H9 (cell line): ENCODE measurements at regions not wholly inside any gene's neighbourhood (a gene's known extent, or its start where the extent isn't known, plus 50 kb on each side); places are given as distances from the start of the nearest gene placed in this dataset.

Experiments used
- DNase-seq: peaks from one replicate; pipeline ENCODE4 v3.0.0-alpha.2; 2017
- H2AFZ ChIP-seq: one replicate; pipeline ENCODE4 v1.6.1; 2013; ENCODE audit warnings: mild to moderate bottlenecking, low read length, control low read depth, moderate library complexity
- H2AK5ac ChIP-seq: 2 replicates; pipeline ENCODE4 v1.6.1; 2013; ENCODE audit warnings: low read length, control low read depth, mixed read lengths; ENCODE audit not compliant: insufficient read length
- H2BK120ac ChIP-seq: one replicate; pipeline ENCODE4 v1.6.1; 2013; ENCODE audit warnings: low read depth, mild to moderate bottlenecking, low read length, control low read depth, inconsistent platforms; ENCODE audit not compliant: poor library complexity, severe bottlenecking
- H2BK12ac ChIP-seq: 2 replicates; pipeline ENCODE4 v1.6.1; 2013; ENCODE audit warnings: low read length, control low read depth, mixed read lengths, low read depth; ENCODE audit not compliant: insufficient read length
- H2BK15ac ChIP-seq: 2 replicates; pipeline ENCODE4 v1.6.1; 2013; ENCODE audit warnings: low read depth, low read length, control low read depth
- H2BK20ac ChIP-seq: one replicate; pipeline ENCODE4 v1.6.1; 2013; ENCODE audit warnings: low read depth, mild to moderate bottlenecking, low read length, control low read depth, inconsistent platforms; ENCODE audit not compliant: poor library complexity, severe bottlenecking
- H2BK5ac ChIP-seq: 2 replicates; pipeline ENCODE4 v1.6.1; 2013; ENCODE audit warnings: low read length, control low read depth, mixed read lengths; ENCODE audit not compliant: insufficient read length
- H3K14ac ChIP-seq: 2 replicates; pipeline ENCODE4 v1.6.1; 2013; ENCODE audit warnings: low read length, control low read depth; ENCODE audit not compliant: insufficient read depth
- H3K18ac ChIP-seq: 2 replicates; pipeline ENCODE4 v1.6.1; 2013; ENCODE audit warnings: low read depth, mild to moderate bottlenecking, mixed read lengths, low read length, control low read depth; ENCODE audit not compliant: insufficient read length
- H3K23ac ChIP-seq: 2 replicates; pipeline ENCODE4 v1.6.1; 2013; ENCODE audit warnings: low read length, control low read depth, mixed read lengths, low read depth; ENCODE audit not compliant: insufficient read length
- H3K23me2 ChIP-seq: 2 replicates; pipeline ENCODE4 v1.6.1; 2013; ENCODE audit warnings: low read depth, mild to moderate bottlenecking, mixed read lengths, low read length, control low read depth; ENCODE audit not compliant: insufficient read length, poor library complexity, severe bottlenecking
- H3K27ac ChIP-seq: 2 replicates; pipeline ENCODE4 v1.5.1; 2013; ENCODE audit warnings: low read length, control low read depth, mixed read lengths, low read depth; ENCODE audit not compliant: insufficient read length
- H3K27me3 ChIP-seq: 2 replicates; pipeline ENCODE4 v1.6.1; 2013; ENCODE audit warnings: low read length, control low read depth, inconsistent platforms; ENCODE audit not compliant: insufficient read depth
- H3K4ac ChIP-seq: 2 replicates; pipeline ENCODE4 v1.6.1; 2013; ENCODE audit warnings: low read depth, mild to moderate bottlenecking, control low read depth, inconsistent platforms, low read length, moderate library complexity
- H3K4me1 ChIP-seq: 2 replicates; pipeline ENCODE4 v1.6.1; 2013; ENCODE audit warnings: low read length, control low read depth, inconsistent platforms; ENCODE audit not compliant: insufficient read depth
- H3K4me2 ChIP-seq: 2 replicates; pipeline ENCODE4 v1.6.1; 2013; ENCODE audit warnings: low read length, control low read depth, mixed read lengths; ENCODE audit not compliant: insufficient read length, insufficient read depth
- H3K56ac ChIP-seq: 2 replicates; pipeline ENCODE4 v1.6.1; 2013; ENCODE audit warnings: low read depth, mild to moderate bottlenecking, mixed read lengths, low read length, control low read depth; ENCODE audit not compliant: insufficient read length
- H3K79me1 ChIP-seq: 2 replicates; pipeline ENCODE4 v1.6.1; 2013; ENCODE audit warnings: low read depth, mild to moderate bottlenecking, moderate library complexity, low read length, control low read depth, inconsistent platforms; ENCODE audit not compliant: insufficient read depth, poor library complexity, severe bottlenecking
- H3K79me2 ChIP-seq: 2 replicates; pipeline ENCODE4 v1.6.1; 2013; ENCODE audit warnings: low read length, control low read depth, inconsistent platforms; ENCODE audit not compliant: insufficient read depth
- H3K9ac ChIP-seq: 2 replicates; pipeline ENCODE4 v1.6.1; 2013; ENCODE audit warnings: low read length, control low read depth, mixed read lengths; ENCODE audit not compliant: insufficient read length; ENCODE audit errors: extremely low read depth
- H3K9me3 ChIP-seq: one replicate; pipeline ENCODE4 v1.6.1; 2013; ENCODE audit warnings: low read depth, low read length, inconsistent platforms; ENCODE audit not compliant: control insufficient read depth
- H3T11ph ChIP-seq: one replicate; pipeline ENCODE4 v1.6.1; 2013; ENCODE audit warnings: mild to moderate bottlenecking, low read length, control low read depth, inconsistent platforms
- H4K20me1 ChIP-seq: one replicate; pipeline ENCODE4 v1.6.1; 2013; ENCODE audit not compliant: control insufficient read depth, insufficient read length, insufficient read depth
- H4K5ac ChIP-seq: 2 replicates; pipeline ENCODE4 v1.6.1; 2013; ENCODE audit warnings: low read depth, mild to moderate bottlenecking, mixed read lengths, low read length, control low read depth; ENCODE audit not compliant: insufficient read length
- H4K8ac ChIP-seq: replicated peaks from 2 replicates; pipeline ENCODE4 v1.6.1; 2013; ENCODE audit warnings: low read length, control low read depth, mixed read lengths, low read depth; ENCODE audit not compliant: insufficient read length
- H4K91ac ChIP-seq: 2 replicates; pipeline ENCODE4 v1.6.1; 2013; ENCODE audit warnings: low read depth, mild to moderate bottlenecking, moderate library complexity, mixed read lengths, low read length, control low read depth; ENCODE audit not compliant: insufficient read length
- H3K27ac Mint-ChIP-seq, 3 experiments: 2 replicates in 2 of 3; 3 replicates in 1 of 3; pipeline ENCODE4 v1.8.0; 2020 to 2021; ENCODE audit warnings: mixed read lengths in 3 of 3, mild to moderate bottlenecking in 1 of 3, moderate library complexity in 1 of 3
- H3K27me3 Mint-ChIP-seq: 2 replicates; pipeline ENCODE4 v1.8.0; 2021; ENCODE audit warnings: low read depth, mild to moderate bottlenecking, moderate library complexity, mixed read lengths
- H3K36me3 Mint-ChIP-seq, 3 experiments: 2 replicates in 2 of 3; 3 replicates in 1 of 3; pipeline ENCODE4 v1.8.0; 2020 to 2021; ENCODE audit warnings: low read depth in 3 of 3, mixed read lengths in 3 of 3; ENCODE audit not compliant: insufficient read depth in 1 of 3
- H3K4me1 Mint-ChIP-seq, 2 experiments: 2 replicates each; pipeline ENCODE4 v1.8.0; 2020; ENCODE audit warnings: mixed read lengths in 2 of 2
- H3K4me3 Mint-ChIP-seq, 2 experiments: 2 replicates in 1 of 2; 3 replicates in 1 of 2; pipeline ENCODE4 v1.8.0; 2020 to 2021; ENCODE audit warnings: mild to moderate bottlenecking in 2 of 2, mixed read lengths in 2 of 2, moderate library complexity in 1 of 2
- H3K9me3 Mint-ChIP-seq, 2 experiments: 2 replicates in 1 of 2; 3 replicates in 1 of 2; pipeline ENCODE4 v1.8.0; 2020; ENCODE audit warnings: mild to moderate bottlenecking in 2 of 2, mixed read lengths in 2 of 2, moderate library complexity in 1 of 2
- WGBS: extraction: QIAGEN DNeasy Blood & Tissue Kit; methylation state at CpG from one replicate; pipeline ENCODE4 v1.1.7; 2013; ENCODE audit warnings: missing lambda C conversion rate, low lambda C conversion rate, mixed read lengths; ENCODE audit not compliant: insufficient read length; ENCODE audit errors: extremely low coverage; 5-methylcytosine and 5-hydroxymethylcytosine counted together
- TF ChIP-seq, protein P1 (sequence below): fragments of 200-600 bp; sonication (generic); conservative IDR thresholded peaks from 3 replicates; pipeline ENCODE4 v1.8.0; 2021; ENCODE audit warnings: antibody characterized with exemption, mild to moderate bottlenecking

DNA sequence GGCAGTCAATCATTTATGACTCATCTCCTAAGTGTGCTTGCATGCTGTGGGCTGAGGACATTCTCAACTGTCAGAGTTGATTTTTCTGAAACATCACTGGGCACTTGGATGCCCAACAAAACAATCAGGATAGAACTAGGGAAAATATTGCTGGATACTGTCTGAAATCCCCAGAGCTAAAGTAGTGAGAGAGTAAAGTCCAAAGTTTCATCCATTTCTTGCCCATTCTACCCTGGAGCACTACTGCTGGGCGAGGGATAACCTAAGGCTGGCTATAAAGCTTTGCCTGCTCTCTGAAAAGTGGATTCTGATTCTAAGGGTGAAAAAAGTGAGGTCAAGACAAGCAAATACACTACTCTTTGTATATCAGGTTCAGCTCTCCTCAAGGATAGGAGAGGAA lies 279.6 kb upstream of the EDA2R start:
- Histone ChIP-seq H2AFZ (no peak overlapping the region), H4K5ac (no peak overlapping the region), H3K9ac (no peak overlapping the region), H2BK20ac (no peak overlapping the region), H3K23me2 (no peaks in the 10 kb centered on the region), H2BK5ac (no peak overlapping the region), H3K56ac (no peak overlapping the region), H2BK12ac (no peak overlapping the region), H2BK15ac (no peak overlapping the region), H2AK5ac (no peak overlapping the region), H3K79me1 (no peaks in the 10 kb centered on the region), H3K27me3 (no peaks in the 10 kb centered on the region), H3K18ac (no peak overlapping the region), H3K23ac (no peak overlapping the region), H3K4me2 (no peak overlapping the region), H3K14ac (no peak overlapping the region), H3K79me2 (no peaks in the 10 kb centered on the region), H3K4ac (no peak overlapping the region), H3K9me3 (peaks cover 23% of the 10 kb centered on the region), H4K20me1 (no peaks in the 10 kb centered on the region), H2BK120ac (no peak overlapping the region), H4K8ac (no peak overlapping the region), H3T11ph (no peak overlapping the region), H4K91ac (no peak overlapping the region), H3K4me1 (no peaks in the 10 kb centered on the region), H3K27ac (no peak overlapping the region)
- peaks cover 52 to 73% of the 10 kb centered on the region in 2 experiments for H3K9me3 Mint-ChIP-seq
- no peaks in the 10 kb centered on the region; a peak in 2 of 7 replicates for H3K36me3 Mint-ChIP-seq
- WGBS: no CpG with 5 or more reads among the region's 1 CpG
- DNase-seq: no peak
- H3K4me3 Mint-ChIP-seq: no peak overlapping the region
- H3K27ac Mint-ChIP-seq: no peak overlapping the region
- no peaks in the 10 kb centered on the region for H3K4me1 Mint-ChIP-seq
- TF ChIP-seq, protein P1, sequence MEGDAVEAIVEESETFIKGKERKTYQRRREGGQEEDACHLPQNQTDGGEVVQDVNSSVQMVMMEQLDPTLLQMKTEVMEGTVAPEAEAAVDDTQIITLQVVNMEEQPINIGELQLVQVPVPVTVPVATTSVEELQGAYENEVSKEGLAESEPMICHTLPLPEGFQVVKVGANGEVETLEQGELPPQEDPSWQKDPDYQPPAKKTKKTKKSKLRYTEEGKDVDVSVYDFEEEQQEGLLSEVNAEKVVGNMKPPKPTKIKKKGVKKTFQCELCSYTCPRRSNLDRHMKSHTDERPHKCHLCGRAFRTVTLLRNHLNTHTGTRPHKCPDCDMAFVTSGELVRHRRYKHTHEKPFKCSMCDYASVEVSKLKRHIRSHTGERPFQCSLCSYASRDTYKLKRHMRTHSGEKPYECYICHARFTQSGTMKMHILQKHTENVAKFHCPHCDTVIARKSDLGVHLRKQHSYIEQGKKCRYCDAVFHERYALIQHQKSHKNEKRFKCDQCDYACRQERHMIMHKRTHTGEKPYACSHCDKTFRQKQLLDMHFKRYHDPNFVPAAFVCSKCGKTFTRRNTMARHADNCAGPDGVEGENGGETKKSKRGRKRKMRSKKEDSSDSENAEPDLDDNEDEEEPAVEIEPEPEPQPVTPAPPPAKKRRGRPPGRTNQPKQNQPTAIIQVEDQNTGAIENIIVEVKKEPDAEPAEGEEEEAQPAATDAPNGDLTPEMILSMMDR: no peak
- H3K27me3 Mint-ChIP-seq: no peaks in the 10 kb centered on the region
